HCT116 (cell line): ENCODE measurements at regions not wholly inside any gene's neighbourhood (a gene's known extent, or its start where the extent isn't known, plus 50 kb on each side); places are given as distances from the start of the nearest gene placed in this dataset.

Experiments used
- CBX3 ChIP-seq: IDR thresholded peaks from 2 replicates; pipeline ENCODE4 v1.6.1; 2012; ENCODE audit warnings: low read depth
- CEBPB ChIP-seq: IDR thresholded peaks from 2 replicates; pipeline ENCODE4 v1.6.1; 2012; ENCODE audit warnings: low read depth
- CTCF ChIP-seq, 3 experiments: fragments of 200-600 bp in 1 of 3; sonication (generic) in 1 of 3; IDR thresholded peaks in 2 of 3; conservative IDR thresholded peaks in 1 of 3; 2 replicates each; pipeline ENCODE4 v1.5.1; 2012 to 2017; ENCODE audit warnings: low read depth in 2 of 3, low read length in 2 of 3, antibody characterized with exemption in 1 of 3, borderline replicate concordance in 1 of 3, control low read depth in 1 of 3, mild to moderate bottlenecking in 1 of 3, mixed read lengths in 1 of 3, mixed run types in 1 of 3, moderate library complexity in 1 of 3; ENCODE audit not compliant: insufficient read depth in 1 of 3
- EGR1 ChIP-seq: IDR thresholded peaks from 2 replicates; pipeline ENCODE4 v1.6.1; 2012; ENCODE audit warnings: low read depth
- EZH2phosphoT487 ChIP-seq: fragments of 200-600 bp; IDR thresholded peaks from 2 replicates; pipeline ENCODE4 v1.6.1; 2018; ENCODE audit warnings: antibody characterized with exemption, borderline replicate concordance
- POLR2A ChIP-seq: IDR thresholded peaks from 2 replicates; pipeline ENCODE4 v1.7.0; 2011; ENCODE audit warnings: borderline replicate concordance; ENCODE audit not compliant: insufficient read depth, insufficient read length; ENCODE audit errors: extremely low read depth
- RAD21 ChIP-seq: IDR thresholded peaks from 2 replicates; pipeline ENCODE4 v1.6.1; 2012; ENCODE audit warnings: low read depth, mild to moderate bottlenecking
- SIN3A ChIP-seq: IDR thresholded peaks from 2 replicates; pipeline ENCODE4 v1.6.1; 2012; ENCODE audit warnings: low read depth
- YY1 ChIP-seq: IDR thresholded peaks from 2 replicates; pipeline ENCODE4 v1.6.1; 2011; ENCODE audit warnings: low read length, low read depth, moderate library complexity, mild to moderate bottlenecking; ENCODE audit not compliant: insufficient replicate concordance; ENCODE audit errors: extremely low read depth
- TF ChIP-seq, protein P1 (sequence below): IDR thresholded peaks from 2 replicates; pipeline ENCODE4 v1.6.1; 2012; ENCODE audit warnings: low read depth

DNA sequence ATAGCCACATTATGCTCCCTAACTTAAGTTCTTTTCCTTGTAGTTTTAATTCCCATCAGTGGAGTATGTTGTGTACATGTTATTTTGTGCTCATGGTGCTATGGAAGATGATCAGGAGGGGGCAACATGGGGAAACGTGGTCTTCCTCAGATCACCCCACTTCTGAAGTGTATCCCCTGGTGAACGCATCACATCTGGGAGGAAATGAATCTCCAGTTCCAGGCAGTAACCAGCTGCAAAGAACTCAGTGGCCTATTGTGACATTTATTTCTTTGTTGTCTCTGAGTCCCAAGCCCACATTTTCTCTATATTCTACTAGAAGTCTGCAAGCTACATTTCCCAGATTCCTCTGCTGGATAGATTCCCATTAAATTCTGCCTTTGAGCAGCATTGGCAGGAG is 217.0 kb downstream of the SATB1 start:
- no peak for TF ChIP-seq POLR2A
- no peak for TF ChIP-seq RAD21
- TF ChIP-seq SIN3A: no peak
- TF ChIP-seq CTCF (IDR thresholded peaks at IDR 0.05 in 2 of 3, conservative IDR thresholded peaks at IDR 0.05 in 1 of 3; ENCODE audit: borderline replicate concordance in 1 of 3, insufficient read depth in 1 of 3, low read depth in 2 of 3, low read length in 2 of 3): no peak
- TF ChIP-seq, protein P1, sequence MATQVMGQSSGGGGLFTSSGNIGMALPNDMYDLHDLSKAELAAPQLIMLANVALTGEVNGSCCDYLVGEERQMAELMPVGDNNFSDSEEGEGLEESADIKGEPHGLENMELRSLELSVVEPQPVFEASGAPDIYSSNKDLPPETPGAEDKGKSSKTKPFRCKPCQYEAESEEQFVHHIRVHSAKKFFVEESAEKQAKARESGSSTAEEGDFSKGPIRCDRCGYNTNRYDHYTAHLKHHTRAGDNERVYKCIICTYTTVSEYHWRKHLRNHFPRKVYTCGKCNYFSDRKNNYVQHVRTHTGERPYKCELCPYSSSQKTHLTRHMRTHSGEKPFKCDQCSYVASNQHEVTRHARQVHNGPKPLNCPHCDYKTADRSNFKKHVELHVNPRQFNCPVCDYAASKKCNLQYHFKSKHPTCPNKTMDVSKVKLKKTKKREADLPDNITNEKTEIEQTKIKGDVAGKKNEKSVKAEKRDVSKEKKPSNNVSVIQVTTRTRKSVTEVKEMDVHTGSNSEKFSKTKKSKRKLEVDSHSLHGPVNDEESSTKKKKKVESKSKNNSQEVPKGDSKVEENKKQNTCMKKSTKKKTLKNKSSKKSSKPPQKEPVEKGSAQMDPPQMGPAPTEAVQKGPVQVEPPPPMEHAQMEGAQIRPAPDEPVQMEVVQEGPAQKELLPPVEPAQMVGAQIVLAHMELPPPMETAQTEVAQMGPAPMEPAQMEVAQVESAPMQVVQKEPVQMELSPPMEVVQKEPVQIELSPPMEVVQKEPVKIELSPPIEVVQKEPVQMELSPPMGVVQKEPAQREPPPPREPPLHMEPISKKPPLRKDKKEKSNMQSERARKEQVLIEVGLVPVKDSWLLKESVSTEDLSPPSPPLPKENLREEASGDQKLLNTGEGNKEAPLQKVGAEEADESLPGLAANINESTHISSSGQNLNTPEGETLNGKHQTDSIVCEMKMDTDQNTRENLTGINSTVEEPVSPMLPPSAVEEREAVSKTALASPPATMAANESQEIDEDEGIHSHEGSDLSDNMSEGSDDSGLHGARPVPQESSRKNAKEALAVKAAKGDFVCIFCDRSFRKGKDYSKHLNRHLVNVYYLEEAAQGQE: no peak
- no peak for TF ChIP-seq CEBPB
- TF ChIP-seq YY1: no peak
- no peak for TF ChIP-seq EGR1
- TF ChIP-seq EZH2phosphoT487: no peak
- no peak for TF ChIP-seq CBX3
